Fibroblast of peridontal ligament (primary cell): ENCODE measurements at regions not wholly inside any gene's neighbourhood (a gene's known extent, or its start where the extent isn't known, plus 50 kb on each side); places are given as distances from the start of the nearest gene placed in this dataset.
A peak's percentile ranks its signal among the peaks of the same experiment; 100 is the strongest.

Experiments
- DNase-seq: peaks from one replicate; pipeline ENCODE4 v3.0.0-alpha.2; 2010; ENCODE audit errors: extremely low read depth

DNA sequence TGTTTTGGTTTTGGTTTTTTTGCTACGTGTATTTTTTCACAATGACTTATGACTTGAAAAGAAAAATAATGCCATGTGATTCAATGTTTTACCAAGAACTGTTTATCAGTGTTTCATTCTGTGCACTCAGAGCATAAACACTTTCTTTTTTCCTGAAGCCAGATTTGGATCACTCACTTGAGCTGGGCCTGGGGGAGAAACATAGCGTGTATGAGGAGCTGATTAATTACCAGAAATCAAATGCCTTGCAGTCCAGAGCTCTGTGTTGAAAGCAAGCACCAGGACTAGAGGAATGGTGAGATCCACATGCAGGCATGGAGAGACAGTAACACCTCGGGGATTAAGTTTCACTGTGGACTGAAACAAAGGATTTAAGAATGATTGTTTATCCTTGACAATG is 642.1 kb upstream of the ADGRL2 start:
- DNase-seq, result peak; percentile 82

DNA sequence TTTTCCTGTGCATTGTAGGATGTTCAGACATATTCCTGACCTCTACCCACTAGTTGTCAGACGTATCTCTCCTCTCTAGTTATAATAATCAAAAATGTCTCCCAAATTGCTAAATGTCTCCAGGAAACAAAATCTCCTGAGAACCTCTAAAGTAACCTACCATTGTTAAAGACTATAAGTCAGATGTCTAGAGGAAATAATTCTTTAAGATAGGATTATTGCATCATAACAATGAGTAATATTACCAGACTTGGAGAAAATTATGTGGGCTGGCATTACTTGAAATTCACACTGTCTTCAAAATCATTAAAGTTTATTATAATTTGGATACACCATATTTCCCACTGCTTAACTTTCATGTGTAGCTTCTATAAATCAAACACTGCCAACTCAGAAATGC is 643.0 kb upstream of the ADGRL2 start:
- no peak for DNase-seq

DNA sequence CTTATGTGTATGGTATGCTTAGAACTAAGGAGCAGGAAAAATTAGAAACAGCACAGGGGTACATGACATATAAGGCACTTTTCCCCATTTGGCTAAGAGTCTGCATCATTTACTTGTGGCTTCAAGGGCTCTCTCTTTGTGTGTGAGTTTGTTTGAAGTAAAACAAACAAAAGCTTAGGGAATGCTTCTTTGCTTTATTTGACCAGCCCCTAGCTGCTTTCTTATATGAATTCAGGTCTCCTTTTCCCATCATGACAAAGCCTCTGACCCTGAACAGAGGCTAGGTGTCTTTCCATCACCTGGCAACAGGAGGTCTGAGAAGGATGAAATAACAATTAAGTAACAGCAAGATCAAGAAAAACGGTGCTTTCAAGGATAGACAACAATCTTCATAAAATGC is 643.8 kb upstream of the ADGRL2 start:
- DNase-seq, result no peak

DNA sequence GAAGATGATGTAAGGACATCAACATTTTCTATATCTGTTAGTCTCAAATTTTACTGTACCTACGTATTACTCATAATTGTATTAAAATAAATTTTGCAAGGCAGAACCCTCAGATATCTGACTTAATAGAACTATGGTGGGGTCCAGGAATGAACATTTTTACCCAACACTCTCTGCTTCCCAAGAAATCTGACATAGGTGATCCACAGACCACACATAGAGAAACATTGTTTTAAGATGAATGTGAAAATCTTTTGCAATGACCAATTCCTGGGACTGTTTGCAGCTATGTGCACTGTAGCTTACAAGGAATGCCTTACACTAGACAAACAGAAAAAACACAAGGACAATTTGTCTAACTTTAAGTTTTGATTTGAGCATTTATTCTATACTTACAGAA is 645.6 kb upstream of the ADGRL2 start:
- peak; percentile 45 for DNase-seq

DNA sequence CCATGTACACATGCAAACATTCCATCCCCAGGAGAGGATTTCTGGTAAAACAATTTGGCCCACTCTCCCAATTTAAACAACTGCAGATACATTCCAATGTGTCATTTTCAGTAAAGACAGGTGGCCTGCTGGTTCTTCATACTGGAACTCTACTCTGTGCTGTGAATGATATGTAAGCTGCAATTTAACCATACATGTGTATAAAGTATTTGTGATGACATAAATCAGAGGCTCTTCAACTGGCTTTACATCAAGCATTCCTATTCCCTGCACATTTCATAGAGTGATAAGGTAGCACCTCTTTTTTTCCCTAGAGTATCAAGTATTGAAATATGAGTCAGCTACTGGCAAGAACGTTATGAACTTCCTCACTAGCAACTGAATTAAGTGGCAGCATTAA is 649.5 kb upstream of the ADGRL2 start:
- DNase-seq, result no peak

DNA sequence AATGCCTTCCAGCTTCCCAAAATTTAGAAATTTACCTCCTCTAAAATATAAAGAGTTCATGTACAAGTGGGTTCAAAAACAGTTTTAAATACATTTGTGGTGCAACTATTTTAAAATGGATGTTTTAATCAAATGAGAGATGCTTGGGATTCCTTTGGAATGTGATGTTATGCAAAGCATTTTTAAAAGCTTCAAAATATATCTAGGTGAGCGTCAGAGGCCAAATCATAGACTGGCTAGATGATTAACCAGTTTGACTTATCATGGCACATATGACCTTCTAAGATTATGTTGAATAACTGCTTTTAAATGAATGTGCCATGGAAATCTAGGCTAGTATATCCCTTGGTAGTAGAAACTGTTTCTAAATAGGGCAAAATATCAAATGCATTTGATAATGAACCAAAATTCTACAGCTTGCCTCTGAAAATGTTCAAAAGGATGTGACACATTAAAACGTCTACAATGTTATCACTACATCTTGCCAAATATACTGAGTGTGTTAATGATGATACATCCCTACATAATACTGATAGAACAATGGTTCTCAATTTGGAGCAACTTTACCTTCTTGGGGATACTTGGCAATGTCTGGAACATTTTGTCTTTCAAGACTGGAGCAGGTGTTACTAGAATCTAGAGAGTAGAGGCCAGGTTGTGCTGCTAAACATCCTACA is 650.9 kb upstream of the ADGRL2 start:
- DNase-seq, result no peak

DNA sequence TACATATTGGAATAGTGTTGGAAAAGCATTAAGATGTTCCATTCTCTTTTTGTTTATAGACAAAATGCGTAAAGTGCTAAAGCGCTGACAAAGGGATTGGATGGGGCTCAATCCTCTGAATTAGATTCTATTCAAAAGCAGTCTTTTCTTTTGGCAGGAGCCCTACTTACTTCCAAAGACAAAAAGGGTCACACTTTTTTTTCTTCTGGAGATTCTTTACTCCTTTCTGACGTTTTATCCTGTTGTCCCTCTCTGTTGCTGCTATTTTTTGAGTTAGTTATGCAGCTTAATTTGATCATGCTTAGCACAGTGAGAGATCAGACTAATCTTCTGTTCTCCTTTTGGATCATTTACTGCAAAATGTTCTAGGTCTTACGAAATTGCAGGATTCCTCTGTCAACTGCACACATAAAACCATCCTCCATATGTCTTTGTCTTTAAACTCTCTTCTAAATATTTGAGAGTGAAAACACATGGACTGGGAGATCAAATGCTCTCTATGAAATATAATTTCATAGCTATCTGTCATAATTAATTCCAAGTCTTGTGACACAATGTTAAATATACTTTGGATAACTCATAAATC is 656.4 kb upstream of the ADGRL2 start:
- no peak for DNase-seq

DNA sequence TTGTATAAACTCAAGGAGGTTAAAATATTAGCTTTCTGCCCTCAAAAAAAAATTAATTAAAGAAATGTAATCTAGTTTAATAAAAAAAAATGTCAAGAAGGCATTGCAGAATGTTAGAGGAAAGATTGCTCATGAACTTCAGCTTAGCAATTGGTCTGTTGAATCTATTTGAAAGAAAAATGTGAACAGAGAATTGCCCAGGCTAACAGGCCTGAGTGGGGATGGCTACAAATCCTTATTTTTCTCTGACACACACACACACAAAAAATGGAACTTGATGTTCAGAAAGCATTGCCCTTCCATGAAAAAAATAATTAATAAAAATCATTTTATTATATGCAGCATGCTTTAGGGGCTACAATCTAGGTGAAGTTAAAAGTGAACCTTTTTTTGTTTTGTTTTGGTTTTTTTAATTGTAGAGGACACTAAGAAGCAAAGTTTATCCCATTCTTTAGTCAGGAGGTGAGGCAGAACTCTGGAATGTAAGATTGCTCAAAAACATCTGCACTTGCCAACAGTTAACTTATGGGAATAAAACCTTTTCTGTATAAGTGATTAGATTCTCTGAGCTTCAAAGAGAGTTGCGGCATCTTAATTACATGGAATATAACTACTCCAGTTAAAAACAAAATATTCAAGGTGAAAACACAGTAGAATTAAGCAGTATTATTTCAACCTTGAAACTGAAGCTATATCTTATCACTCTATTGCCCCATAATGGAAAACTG is 658.5 kb upstream of the ADGRL2 start:
- DNase-seq, result peak; percentile 84

DNA sequence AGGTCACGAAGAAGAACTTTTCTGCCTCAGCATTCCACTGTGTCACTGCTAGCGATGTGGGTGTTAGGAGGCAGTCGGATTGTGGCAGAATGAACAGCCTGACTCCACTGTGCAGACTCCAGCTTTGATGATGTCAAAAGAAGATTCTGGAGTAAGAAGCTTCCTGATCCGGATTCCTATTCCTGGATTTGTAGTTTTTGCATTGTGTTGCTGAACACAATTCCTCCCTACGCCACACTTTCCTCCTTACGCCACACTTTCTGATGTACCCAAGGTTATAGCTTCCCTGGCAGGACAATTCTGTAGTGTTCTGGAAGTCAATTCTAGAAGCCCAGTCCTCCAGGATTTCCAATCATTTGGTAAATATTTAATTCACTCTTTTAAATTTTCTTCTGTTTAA is 665.2 kb upstream of the ADGRL2 start:
- DNase-seq, result no peak

DNA sequence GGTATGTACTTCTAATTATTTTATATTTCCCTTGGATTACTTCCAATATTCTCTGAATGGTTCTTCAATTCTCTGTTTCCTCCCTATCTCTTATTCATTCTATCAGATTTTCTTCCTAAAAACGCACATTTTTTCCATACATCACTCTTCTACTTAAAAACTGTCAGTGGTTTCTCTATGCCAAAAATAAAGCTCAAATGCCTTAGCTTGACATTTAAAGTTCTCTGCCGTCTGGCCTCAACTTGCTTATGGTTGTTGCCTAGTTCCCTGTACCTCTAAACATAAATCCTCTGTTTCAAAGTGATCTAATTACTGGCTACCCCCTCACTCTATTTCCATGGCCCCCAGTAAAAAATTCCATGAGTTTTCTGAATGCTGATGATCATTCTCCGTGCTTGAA is 671.0 kb upstream of the ADGRL2 start:
- no peak for DNase-seq

DNA sequence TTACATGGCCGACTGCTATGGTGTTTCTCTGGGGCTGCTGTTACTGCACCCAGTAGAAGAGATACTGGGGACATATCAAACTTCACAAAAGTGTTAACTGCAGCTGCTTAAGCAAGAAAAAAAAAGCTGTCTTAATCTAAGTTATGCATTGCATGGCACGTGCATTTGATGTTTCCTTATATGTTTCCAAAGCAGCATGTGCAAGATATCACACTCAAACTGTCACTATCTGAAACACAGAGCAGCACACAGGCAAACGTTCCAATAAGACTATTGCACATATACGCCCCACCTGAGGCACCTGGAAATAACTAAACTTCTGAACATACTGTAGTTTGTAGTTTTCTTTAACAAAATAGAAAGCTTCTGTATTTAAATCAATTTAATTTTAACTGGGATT is 671.4 kb upstream of the ADGRL2 start:
- no peak for DNase-seq

DNA sequence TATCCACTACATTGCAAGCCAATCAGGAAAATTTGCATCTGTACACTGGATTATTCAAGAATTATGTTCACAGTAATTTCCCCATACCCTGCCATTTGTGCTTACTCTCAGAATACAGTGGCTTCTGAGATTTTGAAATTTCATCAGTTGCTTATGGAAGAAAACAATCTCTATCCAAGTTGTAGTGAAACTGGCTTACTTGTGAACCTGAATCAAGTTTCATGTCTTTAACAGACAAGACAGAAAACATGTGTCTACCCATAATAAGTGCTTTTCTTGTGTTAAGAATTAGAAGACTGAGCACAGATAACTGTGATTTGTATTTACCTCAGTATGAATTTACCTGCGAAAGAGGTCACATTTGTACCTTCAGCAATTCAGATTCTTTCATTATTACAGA is 672.7 kb upstream of the ADGRL2 start:
- DNase-seq, result no peak

DNA sequence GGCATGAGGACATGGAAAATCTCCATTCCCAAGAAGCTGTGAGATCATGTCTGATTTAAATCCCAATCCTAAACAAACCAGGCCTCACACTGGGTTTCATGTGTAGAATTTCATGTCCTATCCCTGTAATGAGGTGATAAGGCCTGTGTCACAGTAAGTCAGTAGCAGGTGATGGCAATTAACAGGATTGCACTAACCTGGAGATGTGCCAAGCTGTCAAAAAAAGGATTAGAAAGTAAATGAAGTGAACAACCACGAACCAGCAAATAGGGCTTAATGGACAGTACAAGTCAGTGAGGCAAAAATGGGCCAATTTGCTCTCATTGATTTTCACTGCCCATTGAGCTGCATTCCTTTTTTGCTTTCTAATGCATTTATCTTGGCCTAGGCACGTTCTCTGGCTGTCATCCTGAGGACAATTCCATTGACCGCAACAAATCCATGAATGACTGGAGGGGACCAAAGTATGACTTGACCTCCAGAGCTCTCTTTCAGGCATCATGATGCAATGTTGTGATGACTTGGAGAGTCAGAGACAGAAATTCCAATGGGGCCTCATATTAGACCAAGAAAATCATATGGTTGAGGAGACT is 673.6 kb upstream of the ADGRL2 start:
- peak; percentile 40 for DNase-seq

DNA sequence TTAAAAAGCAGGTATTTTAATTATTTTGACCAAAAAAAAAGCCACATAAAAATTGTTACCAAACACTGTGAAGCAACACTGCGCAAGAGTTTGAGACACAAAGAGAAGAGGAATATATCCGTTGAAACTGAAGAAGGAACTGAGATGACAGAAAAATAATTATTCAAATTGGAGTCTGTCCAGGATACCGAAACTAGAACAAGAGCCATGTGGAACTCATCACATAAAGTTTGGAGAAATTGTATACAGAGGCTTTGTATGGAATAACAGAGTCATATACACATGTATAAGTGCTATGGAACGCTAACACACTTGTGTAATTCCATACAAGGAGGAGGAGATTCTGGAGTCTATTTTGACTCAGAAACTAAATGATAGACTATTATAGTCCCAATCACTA is 675.1 kb upstream of the ADGRL2 start:
- peak; percentile 46 for DNase-seq

DNA sequence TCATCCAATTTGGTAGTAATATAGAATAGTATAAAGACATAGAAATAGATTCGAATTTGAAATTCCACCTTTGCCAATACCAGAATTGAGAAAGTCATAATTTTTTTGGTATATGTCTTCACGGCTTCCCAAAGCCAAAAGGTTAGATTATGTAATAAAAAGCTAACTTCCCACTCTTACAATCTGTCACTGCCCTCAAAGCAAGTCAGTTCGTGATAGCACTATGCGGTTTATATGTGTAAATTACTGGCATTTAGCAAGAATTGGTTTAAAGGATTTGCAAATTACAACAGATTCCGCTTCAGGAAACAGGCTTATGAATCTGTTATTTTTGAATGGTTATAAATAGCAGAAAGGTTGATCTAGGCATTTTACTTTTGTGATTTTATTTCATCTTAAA is 679.4 kb upstream of the ADGRL2 start:
- no peak for DNase-seq

DNA sequence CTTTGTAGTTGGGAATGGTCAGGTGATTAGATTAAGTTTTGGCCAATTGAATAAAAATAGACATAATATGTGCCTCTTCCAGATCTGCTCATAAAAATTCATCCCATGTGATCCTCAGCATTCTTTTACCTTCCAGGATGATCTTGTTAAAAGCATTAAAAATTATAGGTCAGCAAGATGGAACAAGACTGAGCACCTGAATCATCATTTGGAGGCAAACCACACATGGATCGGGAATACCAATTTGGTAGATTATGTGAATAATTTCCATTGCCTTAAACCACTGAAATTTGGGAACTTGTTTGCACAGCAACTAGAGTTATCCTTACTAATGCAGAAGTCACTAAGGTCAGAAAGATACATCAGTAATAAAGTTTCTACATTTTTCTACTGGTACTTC is 681.4 kb upstream of the ADGRL2 start:
- no peak for DNase-seq

DNA sequence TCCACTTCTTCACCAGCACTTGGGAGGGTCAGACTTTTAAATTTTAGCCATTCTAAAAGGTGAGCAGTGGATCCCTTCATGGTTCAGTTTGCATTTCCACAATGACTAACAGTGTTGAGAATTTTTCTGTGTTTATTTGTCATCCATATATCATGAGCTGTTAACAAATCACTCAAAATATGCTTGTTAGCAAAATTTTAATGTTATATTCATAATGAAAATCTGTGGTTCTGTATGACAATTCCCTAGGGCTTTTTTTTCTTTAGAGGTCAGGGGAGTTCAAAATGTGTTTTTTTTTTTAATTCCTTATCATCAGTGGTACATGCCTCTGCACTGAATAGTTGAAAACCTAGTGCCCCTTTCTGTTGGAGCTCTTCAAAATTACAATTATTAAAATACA is 682.2 kb upstream of the ADGRL2 start:
- DNase-seq, result peak; percentile 53

DNA sequence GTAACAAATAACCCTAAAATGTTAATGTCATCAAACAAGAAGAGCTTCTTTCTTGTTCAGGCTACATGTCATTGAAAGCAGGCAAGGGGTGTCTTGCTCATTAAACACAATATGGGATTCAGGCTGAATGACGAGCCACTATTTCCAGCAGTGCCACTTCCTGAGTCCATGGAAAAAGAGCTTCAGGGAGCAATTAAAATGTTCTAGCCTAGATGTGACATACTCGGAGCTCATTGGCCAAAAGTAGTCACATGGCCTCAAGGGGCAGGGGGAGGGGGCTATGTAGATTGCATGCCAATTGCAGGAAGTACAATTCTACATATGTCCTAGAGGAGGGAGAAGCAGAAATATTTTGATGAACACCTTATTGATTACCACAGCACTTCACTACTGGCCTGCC is 685.3 kb upstream of the ADGRL2 start:
- no peak for DNase-seq

DNA sequence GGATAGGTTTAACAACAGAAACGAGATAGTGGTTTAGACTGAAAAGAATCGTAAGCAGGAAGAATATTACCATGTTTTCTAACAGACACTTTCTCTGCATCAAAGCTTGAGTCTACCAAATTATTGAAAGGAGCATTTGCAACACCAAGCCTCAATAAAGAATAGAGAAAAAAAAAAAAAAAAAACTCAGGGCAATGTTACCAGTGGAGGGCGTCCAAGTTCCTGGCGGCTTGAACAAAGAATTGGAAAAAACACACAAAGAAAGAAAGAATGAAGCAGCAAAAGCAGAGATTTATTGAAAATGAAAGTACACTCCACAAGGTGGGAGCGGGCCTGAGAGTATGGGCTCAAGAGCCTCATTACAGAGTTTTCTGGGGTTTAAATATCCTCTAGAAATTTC is 686.5 kb upstream of the ADGRL2 start:
- DNase-seq, result no peak

DNA sequence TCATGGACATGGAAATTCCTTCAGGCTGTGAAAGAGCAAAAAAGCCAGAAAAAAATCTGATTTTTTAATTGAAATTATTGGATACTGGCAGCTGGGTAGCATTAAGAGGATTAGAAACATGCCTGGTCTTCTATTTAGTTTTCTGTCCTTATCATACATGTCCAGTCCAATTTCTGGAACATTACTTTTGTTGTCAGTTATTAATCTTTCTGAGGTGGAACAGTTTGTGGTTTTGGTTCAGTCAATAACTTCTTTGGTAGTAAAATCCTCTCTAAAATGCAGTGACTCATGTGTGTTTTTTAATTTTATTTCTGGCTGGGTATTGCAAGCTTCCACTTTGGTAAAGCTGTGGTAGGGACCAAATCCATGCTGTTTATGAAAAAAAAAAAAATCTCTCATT is 687.0 kb upstream of the ADGRL2 start:
- peak; percentile 31 for DNase-seq

DNA sequence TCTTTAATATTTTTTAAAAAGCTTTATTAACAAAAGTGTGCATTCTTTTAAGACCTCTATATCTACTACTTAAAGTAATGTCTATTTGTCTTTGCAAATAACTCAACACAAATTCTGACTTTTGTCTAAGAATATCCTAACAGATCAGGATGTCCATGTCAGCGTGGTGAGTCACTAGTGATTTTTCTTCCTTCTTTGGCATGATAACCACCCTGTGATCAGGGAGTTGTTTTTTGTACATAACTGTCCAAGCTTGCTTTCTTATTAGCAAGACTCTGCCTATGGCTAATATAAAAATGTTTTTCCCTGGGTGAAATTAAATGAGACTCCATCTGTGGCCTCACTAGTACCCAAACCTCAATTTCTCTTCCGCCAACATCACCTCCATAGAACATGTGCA is 688.9 kb upstream of the ADGRL2 start:
- peak; percentile 60 for DNase-seq

DNA sequence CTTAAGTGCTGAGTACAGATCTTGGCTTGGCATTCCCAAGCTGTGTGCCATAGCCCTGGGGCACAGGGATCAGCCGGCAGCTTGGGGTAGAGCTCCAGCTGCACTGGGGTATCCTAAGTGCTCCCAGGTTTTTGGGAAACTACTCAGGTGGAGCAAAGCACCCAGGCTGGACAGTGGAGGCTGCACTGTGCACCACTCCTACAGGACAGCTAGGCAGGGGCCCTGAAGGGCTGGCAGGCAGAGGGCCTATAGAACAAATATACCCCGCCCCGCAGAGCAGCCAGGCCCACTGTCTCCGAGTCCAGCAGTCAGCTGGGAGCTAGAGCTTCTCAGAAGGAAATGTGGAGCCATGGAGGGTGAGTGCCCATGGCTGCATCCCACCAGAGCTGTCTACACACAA is 691.7 kb upstream of the ADGRL2 start:
- no peak for DNase-seq

DNA sequence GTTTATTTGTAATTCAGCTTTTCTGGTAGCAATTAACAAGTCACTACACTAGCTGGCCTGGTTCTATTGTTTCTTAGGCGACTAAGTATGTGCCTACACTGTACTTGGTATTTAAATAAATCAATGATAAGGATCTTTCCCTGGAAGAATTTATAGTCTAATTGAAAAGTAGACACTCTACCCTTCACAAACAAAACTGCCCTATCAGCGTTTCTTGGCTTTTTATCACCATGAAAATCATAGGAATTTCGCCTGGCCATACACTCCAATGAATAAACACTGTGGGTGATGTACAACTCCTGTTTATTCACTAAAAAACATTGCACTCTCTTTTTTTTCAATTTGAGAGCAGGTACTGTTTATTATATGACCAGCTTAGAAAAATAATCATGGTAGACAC is 702.9 kb upstream of the ADGRL2 start:
- no peak for DNase-seq
